DLD1 (cell line): ENCODE measurements at regions not wholly inside any gene's neighbourhood (a gene's known extent, or its start where the extent isn't known, plus 50 kb on each side); places are given as distances from the start of the nearest gene placed in this dataset.
"Not testable (repeated sequence)": the region's sequence is repeated elsewhere in the genome, so short reads cannot be mapped to it uniquely, and the experiment has no call there.

Experiments used
- in situ Hi-C: cut with HindIII; loops from 2 replicates; pipeline ENCODE4 v1.10.0; 2017; ENCODE audit warnings: low sequenced_read_pairs

DNA sequence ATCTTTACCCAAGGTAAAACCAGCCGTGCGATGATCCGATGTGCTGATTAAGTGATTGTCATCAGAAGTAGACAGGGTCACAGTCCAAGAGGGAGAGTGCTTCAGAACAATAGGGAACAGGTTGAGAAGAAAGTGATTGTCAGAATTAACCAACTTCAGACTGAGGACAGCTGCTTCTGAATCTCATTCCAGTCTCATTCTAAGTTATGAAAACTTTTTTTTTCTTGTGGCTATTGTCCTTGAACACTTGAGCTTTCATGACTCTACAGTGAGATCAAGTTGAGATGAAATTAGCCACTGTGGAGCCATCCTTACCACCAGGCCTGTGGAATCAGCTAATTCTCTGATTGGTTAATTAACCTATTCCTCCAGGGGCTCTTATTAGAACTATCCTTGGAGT, 159.9 kb upstream of the WWC1 start:
- in situ Hi-C loops: no loop called here

DNA sequence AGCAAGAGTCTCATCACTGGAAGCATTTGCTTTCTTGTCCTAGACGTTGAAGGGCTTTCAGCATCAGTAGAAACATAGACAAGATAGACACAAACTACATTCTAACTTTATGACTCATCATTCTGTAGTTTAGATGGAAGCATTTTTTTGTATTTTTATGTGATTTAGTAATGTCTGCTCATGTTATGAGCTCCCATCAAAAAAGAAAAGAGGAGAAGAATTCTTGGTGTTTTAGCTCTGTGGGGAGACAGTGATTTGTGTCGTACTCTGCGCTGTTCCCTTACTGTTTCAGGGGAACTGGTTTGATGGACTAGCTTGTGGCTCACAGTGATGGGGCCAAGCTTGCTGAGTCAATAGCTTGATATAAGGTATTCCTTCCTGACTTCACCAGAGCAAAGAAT, 159.2 kb upstream of the WWC1 start:
- in situ Hi-C loops: no loop called here

DNA sequence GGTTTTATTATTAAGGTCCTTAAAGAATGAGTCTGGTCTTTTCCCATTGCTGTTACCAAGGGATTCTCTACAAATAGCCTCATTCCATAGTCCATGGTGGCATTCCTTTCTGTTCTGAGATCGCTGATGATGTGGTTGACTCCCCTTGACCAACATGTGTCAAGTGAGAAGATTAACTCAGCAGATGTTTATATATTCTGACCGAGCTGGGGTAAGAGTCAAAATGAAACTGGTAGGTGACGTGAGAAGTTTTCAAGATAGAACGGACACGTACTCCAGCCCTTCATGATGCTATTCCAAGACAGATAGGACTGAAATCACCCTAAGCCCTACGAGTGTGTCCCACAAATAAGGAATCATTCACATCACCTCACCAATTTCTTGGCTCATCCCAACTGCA, 155.5 kb upstream of the WWC1 start:
- in situ Hi-C loops: no loop called here

DNA sequence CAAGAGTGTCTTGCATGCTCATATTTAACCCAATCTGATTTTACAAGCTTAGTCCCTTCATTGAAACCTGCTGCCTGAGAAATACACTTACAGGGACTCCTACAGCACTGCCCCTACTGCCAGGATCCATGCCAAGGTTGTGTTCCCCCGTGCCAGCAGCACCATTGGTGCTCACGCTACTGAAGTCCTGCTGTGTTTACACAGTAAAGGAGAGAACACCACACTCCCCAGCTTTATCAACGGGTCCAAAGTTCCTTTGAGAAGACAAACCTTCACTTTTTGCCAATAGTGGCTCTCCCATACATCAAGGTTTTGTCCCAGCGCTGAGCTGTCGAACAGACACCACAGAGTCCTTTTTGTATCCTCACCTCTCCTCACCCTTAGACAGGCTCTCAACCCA, 155.1 kb upstream of the WWC1 start:
- in situ Hi-C loops: no loop called here

DNA sequence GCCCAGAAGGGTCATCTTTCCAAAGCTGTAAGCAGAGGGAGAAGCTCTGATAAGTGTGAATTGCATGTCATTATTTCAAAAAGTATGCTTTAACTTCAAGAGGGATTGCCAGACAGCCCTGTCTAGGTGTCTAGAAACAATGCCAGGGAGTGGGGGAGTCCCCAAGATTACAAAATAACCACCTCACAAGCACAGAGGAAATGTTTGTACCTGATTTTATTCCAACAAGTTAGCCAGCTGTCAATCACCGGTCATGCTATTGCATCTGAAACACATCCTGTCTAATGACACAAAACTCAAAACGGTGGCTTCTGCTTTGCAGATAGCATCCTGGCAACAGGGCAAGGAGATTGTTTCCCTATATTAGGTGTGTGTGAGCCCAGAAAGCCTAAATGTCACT, 154.2 kb upstream of the WWC1 start:
- in situ Hi-C loops: no loop called here

DNA sequence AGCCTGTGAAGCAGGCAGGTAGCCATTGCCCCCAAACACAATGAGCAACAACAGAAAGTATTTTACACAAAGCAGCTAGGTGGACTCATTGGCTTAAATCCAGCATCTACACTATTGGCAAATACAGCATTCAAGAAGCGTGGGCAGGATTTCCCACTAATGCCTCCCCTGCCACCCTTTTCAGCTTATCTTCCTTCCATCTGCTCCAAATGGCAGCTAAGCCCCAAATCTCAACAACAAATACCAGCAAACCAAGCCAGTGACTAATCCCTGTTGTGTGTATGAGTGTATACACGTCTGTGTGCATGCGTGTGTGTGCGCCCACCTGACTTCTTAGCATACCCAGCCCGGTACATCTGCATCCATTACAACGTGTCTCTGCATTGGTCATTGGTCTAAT, 151.2 kb upstream of the WWC1 start:
- in situ Hi-C loops: no loop called here

DNA sequence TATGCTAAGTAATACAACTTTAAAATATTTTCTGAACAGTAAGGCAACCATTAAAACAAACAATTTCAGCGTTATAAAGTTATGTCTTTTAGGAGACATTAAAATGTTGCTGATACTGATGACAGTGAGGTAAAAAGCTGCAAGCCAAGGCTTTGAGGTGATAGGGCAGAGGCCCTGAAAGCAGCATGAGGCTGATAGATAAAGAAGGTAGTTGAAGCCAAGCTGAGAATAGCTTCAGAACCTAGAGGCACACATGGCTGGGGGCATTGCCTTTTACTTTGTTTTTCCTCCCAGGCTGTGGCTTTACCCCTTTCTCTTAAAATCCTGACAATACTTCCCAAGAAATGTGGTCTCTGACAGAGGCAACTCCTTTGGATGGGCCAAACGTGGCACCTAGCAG, 149.0 kb upstream of the WWC1 start:
- in situ Hi-C loops: no loop called here

DNA sequence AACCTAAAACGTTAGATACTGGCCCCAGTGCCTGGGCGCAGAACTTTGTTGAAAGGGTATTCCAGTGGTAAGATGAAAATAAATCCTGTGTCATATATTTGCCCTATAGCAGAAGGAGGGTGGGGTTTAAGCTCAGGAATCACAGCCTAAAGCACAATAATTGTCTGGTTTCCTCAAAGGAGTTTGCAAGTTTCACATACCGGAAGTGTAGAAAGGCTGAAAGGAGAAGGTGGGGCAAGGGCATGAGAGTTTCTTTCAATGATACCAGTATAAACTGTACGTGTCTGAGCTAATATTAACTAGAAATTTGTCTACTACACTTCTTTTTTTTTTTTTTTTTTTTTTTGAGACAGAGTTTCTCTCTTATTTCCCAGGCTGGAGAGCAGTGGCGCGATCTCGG, 147.9 kb upstream of the WWC1 start:
- in situ Hi-C loops: not testable (repeated sequence)

DNA sequence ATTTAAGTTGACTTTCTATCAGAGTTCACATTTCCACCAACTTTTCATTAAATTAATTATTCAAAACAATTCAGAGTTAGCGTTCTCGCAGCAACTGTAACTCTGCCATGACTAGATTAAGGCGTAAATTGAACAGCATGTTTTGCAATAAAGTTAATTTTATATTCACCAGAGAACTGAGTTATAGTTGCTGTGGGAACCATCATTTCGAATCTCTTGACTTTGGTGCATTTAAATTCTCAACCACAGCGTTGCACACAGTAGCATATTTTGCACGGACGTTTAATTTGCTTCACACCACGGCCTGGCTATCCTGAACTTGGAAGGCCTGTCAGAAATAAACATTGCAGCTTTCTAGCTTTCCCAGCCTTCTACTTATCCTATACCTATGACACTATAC, 144.3 kb upstream of the WWC1 start:
- in situ Hi-C loops: no loop called here

DNA sequence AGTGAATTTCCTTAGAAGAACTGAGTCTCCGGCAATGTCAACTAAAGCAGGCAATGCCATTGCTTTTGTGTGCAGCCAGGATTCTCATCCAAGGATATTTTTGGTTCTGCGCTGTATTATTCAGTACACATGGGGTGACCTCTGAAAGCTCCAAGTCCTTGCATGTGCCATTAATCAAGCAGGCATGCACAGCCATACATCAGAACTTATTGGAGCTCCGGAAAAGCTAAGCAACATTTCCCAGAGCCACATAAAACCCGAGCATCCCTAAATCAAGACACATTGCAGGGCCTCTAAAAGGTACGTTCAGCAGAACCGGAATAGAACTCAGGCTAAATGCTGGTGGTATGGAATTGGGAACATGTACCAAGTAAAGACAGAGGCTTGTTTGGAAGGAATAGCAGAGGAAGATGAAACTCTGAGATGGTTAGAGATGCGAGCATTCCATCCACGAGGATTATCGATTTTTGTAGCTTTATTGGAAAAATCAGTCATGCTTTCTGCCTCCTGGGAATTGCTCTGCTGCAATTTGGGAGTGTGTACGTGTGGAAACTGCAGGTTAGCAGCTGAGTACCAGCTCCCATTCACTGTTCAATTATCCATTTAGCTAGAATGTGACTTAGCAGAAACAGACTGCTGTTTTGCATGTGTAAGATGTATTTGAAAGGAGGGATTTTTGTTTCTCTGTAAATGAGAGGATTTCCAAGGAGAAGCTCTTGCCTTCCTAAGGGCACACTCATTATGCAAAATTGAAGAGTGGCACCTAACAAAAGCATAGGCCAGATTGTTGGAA, 143.7 kb upstream of the WWC1 start:
- in situ Hi-C loops: no loop called here

DNA sequence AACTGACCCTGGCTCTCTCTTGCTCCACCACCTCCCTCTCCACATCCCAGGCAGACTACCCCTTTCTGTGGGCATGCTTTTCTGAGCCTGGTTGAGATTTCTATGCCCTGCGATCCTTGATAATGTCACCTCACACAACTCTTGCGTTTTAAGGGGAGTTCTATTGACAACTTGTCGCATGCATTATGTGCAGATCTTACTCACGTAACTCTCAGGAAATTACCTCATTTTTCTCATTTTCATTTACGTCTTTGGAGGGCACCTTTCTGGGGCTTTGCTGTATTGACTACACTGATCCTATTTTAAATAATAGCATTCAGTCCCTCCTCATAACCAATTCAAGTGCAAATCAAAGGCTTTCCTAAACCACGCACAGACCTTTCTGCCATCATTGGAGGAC, 140.4 kb upstream of the WWC1 start:
- in situ Hi-C loops: no loop called here

DNA sequence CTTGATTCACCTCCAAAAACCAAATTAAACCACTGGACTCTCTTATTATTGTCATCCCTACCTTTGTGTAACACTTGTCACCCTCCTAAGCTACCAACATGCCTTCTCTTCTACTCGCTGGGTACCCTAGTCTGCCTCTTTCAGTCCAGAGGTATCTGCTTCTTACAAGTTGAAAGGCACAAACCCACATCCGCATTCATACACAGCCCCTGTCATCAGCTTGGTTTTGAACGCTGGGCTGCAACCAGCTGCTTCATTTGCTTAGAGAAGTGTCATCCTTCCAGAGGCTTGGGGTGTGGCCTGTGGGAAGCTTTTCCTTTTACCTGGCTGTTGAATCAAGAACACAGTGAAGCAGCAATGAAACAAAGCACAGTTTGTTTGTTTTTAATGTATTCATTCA, 138.8 kb upstream of the WWC1 start:
- in situ Hi-C loops: no loop called here

DNA sequence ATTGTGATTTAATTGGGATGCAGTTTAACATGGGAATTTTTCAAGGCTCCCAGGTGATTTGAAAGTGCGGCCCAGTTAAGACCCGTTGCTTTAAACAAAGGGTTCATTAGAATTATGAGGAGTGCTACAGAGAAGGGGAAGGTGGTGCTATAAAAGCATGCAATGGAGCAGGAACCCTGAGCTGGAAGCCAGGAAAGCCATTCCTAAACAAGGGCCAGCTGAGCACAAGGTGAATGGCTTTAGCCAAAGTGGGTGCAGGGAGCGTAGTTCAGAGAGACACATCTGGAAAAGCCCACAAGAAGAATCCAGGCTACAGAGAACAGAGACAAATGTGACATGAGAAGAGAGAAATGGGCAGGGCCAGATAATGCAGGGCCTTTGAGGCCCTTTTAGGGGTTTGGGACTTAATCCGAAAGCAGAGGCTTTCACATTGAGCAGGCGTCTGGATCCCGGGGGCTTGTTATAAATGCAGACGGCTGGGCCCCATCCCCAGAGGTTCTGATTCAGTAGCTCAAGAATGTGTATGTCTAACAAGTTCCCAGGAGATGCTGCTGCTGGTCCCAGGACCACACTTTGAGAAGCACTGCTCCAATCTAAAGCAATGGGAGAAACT, 138.1 kb upstream of the WWC1 start:
- in situ Hi-C loops: no loop called here

DNA sequence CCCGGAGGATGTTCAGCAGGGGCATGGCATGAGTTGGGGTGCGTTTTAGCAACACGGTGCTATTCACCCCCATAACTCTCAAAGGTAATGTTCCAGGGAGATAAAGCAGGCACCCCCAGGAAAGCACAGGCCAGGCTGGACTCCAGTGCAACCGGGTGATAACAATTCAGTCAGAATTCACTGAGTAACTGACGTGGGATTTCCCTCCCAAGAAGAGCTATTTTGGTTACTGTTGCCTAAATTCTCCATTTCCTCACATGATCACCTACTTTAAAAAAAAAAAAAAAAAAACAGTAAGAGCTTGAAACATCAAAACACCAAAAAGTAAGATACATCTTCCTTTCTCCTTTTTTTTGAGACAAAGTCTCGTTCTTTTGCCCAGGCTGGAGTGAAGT, 137.6 kb upstream of the WWC1 start:
- in situ Hi-C loops: no loop called here

DNA sequence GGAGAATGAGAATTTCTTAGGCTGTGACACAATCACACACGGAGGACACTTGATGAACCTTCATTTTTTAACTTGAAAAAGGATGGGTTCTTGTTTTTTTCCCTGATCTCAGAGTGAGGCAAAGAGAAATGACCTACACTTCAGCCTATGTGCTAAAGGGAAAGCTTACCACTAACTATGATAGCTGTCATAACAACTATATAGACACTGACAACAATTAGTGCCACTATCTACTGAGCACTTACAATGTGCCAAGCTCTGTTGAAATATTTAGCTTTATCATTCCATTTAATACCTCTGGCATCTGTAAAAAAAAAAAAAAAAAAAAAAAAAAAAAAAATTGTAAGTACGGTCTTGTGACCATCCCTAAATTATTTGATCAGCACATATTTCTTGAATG, 135.9 kb upstream of the WWC1 start:
- in situ Hi-C loops: no loop called here

DNA sequence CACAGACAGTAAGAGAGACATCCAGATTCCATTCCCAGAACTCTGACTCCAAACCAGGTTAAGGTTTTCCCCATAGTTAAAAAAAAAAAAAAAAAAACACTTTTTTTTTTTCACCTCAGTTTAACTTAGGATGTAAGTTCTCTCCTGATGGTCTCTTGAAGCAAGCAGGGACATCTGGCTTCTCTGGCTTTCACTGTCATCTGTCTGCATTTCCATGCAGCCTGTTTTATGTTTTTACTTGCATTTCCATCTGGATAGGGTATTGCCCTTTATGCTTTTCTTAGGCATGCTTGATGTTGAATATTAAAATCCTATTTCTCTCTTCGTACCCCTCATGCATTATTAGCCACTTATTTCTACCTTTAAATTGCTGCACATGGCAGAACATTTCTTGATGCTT, 135.3 kb upstream of the WWC1 start:
- in situ Hi-C loops: no loop called here

DNA sequence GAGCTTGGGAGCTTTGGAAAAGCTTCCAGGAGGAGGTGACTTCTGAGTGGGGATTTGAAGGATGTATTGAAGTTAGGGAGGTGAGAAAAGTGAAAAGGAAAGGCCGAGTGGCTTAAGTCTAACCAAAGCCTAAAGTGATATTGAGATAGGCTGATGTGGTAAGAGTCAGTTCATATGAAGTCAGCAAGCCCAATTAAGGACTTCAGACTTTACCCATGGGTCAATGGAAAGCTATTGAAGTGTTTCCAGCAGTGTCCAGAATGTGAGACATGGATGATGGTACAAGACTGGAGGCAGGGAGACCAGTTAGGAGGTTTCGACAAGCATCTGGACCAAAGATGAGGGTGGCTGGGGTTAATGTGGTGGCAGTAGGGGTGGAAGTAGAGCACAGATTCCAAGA, 134.3 kb upstream of the WWC1 start:
- in situ Hi-C loops: no loop called here

DNA sequence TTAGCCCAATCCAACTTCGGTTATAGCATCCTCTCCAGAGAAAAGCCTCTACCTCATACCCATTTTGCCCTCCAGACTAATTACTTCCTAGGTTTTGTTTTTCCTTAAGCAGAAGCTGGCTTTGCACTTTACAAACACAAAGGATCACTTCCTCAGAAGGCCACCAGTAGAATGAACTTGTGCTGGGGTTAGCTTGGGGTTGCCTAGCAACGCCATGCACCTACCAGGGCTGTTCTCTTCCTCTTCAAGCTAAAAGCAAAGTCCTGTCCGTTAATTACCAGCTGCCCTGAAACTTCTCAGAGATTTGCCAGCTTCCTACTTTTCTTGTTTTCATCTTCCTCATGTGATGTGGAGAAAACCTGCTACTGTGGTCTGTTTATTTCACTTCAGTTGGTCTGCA, 132.0 kb upstream of the WWC1 start:
- in situ Hi-C loops: no loop called here

DNA sequence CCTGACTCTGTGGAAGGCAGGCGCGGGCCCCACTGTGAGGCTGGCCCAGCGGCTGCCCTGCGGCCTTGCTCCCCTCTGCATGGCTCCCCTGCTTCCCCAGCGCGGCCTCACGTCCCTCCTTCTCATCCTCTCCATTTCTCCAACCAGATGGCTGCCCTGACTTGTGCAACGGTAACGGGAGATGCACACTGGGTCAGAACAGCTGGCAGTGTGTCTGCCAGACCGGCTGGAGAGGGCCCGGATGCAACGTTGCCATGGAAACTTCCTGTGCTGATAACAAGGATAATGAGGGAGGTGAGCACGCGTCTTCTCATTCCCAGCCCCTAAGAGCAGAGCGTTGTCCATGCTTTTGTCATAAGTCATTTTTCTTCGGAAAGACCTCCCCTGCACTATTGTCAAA, 129.0 kb upstream of the WWC1 start:
- in situ Hi-C loops: no loop called here

DNA sequence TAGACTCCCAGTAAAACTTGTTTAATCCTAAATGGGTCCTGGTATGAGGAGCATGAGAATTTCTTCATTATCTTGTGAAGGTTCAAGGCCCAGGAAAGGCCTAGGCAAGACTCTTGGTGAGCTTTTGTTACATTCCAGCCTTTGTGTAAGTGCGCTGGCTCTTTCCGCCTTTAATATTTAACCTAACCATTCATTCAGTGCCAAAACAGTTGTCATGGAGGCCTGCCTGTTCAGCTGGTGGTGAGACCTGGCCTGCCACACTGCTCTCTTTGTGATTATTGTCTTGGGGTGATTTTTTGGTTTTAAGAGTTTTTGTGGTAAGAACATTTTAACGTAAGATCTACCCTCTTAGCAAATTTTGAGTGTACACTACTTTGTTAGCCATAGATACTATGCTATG, 127.5 kb upstream of the WWC1 start:
- in situ Hi-C loops: no loop called here

DNA sequence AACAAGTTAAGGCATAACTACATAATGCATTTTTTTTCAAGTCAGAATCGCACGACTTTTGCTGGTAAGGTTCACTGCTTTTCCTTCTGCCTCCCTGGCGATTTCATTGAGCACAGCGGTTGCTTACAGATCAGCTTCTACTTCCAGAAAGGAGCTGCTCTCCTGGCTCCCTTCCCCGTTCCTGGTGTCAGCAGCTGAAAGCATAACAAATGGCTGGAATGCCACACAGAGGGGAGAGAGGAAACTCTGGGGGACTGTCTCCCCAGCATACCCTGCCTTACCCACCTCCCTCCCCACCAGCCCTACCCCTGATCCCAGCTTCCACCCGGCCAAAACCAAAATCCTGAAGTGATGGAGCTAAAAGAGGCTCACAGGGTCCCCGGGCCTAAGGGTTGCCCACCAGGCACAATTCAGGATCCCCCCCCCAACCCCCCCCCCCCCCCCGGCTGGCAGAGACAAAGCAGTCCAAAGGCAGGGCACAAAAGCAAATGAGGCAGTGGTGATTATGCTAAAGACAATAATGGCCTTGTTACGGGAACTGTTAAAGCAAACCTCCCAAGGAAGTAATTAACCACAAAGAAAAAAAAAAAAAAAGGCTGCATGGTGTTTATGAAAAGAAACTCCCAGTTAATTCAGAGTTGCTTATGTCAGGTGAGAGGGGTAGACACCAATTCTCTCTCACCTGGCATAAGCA, 126.1 kb upstream of the WWC1 start:
- in situ Hi-C loops: no loop called here

DNA sequence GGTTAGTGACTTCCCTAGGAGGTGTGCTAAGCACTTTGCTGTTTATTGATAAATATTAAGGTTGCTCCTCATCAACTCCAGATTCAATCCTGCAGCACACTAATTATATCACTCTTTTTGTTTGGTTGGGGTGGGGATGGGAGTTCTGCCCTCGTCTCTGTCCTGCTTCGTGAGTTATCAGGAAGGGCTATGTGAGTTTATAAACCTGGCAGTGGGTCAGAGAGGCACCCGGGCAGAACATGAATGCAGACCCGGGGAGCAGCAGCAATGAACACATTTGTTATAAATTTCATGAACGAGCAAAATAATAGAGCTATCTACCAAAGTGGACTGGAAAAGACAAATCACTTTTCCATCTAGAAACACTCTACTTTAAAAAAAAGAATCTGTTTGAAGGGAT, 125.5 kb upstream of the WWC1 start:
- in situ Hi-C loops: no loop called here
